GM21381 (cell line): ENCODE measurements at regions not wholly inside any gene's neighbourhood (a gene's known extent, or its start where the extent isn't known, plus 50 kb on each side); places are given as distances from the start of the nearest gene placed in this dataset.

Source experiments
- ATAC-seq: cut with Tn5 transposase; IDR thresholded peaks from one replicate; pipeline ENCODE4 v1.9.1; 2021; ENCODE audit warnings: mild to moderate bottlenecking, moderate library complexity; ENCODE audit not compliant: unreplicated experiment

DNA sequence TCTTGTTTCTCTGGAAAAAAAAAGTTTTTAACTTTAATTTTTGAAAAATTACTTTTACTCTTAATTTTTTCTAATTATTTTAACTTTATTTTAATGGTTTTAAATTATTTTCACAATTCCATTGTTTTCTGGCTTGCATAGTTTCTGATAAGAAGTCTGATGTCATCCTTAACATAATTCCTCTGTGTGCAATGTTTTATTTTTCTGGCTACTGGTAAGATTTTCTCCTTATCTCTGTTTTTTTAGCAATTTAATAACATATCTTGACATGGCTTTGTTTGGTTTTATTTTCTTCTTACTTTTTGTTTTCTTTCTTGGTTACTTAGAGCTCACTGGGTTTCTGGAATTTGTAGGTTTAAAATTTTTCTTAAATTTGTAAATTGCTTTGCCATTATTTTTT lies 114.8 kb downstream of the TBXT start:
- no peak for ATAC-seq

DNA sequence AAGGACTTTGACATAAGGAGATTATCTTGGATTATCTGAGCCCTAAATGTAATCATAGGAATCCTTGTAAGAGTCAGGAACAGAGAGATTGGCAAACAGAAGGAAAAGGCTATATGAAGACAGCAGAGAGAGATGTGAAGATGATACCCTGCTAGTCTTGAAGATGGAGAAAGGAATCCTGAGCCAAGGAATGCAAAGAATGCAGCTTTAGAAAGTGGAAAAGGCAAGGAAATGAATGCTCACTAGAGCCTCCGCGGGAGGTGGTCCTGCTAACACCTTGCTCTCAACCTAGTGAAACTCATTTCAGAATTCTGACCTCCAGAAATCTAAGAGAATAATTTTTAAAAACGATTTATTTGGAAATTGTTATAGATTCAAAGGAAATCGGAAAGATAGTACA lies 117.1 kb downstream of the TBXT start:
- ATAC-seq: no peak

DNA sequence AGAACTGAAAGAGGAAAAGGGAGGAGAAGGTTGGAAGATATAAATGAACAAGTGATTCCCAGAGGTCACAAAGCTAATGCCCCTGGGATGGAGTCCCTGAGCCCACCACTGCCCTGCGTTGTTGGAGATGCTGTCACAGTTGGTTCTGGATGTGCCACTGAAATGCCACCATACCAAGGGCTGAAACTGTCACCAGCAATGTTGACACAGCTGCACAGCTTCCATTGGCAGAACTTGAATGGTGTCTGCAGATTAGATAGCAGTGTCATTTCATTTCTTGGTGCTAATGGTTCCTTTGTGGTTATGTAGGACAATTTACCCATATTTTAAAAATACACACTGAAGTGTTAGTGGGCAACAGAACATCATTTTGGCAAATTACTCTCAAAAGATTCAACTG lies 120.7 kb downstream of the TBXT start:
- no peak for ATAC-seq

DNA sequence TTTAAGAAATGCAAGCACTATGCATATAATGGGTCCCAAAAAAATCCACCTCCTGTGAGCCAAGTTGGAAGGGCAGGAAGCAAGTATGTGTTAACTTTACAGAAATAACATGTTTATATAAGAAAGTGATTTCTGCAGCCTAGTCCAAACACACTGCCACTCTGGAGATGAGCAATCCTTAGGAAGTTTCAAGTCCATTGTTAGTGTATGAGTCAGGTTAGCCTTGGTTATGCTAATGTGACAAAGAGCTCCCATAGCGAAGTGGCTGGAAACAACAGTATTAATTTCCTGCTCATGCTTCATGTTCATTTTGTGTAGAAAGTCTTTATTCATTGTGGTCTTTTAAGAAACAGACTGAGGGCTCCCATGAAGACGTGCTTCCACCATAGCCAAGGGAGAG lies 121.4 kb downstream of the TBXT start:
- no peak for ATAC-seq

DNA sequence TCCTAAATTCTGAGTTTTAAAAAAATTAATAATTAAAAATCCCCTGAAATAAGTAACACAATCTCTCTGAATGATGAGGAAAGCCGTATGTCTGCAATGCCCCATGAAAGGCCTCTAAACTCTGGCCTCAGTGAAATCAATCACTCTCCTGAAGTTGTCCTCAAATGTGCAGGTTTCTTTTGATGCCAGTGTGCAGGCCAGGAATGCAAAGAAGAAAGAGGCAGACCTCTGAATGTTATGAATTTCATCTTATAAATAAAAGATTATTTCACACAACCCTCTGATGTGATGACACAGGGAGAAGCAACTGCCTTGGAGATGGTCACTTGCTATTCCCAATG lies 121.8 kb downstream of the TBXT start:
- no peak for ATAC-seq

DNA sequence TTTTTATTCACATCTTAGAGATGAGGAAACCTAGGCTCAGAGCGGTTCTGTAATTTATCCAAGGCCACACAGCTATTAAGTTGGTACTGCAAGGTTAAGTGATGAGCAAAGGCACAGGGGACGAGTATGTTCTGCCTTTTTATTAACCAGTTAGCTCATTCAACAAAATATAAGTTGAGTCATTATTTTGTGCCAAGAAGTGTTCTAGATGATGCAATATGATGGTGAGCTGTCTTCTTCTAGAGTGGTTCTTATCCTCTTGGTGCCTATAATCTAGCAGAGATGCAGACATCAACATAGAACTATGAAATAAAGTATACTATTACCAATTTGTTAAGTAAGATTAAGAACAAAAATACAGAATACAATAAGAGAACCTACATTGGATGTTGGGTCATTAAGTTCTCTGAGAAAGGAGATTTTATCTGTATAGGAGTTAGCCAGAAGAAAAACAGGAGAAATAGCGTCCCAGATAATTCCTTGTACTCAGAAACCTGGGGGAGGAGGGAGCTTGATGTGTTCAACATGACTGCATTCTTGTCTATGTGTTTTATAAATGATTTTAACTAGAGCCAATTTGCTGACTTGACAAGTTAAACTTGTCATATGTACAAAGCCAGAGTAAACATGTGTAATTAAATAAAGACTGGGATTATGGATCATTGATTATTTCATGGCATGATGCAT lies 122.3 kb downstream of the TBXT start:
- ATAC-seq: no peak

DNA sequence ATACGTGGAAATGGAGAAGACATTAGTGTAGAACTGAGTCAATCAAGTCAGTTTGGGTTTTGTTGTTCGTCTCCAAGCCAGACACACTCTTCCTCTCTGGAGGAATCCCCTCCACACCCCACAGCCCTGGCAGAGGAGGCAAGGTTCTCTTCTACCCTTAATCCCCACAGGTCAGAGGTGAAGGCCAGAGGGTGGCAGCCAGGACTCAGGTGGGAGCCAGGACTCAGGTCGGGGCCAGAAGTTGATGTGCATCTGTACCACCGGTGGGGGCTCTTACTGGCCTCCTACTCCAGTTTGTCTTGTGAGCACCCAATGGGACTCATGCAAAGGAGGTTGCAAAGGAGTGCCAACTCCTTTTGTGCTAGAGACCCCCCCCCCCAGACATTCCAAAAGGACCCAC lies 126.4 kb downstream of the TBXT start:
- ATAC-seq: no peak

DNA sequence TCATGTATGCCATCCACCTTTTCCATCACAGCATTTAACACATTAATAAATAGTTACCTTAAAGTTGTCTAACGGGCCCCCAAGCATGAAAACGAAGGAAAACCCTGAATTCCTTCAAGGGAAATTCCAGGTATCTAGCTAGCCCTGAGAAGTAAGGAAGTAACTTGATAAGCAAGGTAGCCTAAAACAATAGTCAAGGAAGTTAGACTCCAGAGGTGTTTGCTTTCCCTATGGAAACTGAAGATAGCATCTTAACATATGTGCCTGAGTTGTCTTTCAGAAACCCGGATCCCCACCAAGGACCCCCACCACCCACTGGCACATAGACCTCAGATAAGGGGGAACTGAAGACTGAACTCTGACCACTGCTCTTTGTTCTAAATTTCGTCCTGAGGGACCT lies 127.4 kb downstream of the TBXT start:
- no peak for ATAC-seq

DNA sequence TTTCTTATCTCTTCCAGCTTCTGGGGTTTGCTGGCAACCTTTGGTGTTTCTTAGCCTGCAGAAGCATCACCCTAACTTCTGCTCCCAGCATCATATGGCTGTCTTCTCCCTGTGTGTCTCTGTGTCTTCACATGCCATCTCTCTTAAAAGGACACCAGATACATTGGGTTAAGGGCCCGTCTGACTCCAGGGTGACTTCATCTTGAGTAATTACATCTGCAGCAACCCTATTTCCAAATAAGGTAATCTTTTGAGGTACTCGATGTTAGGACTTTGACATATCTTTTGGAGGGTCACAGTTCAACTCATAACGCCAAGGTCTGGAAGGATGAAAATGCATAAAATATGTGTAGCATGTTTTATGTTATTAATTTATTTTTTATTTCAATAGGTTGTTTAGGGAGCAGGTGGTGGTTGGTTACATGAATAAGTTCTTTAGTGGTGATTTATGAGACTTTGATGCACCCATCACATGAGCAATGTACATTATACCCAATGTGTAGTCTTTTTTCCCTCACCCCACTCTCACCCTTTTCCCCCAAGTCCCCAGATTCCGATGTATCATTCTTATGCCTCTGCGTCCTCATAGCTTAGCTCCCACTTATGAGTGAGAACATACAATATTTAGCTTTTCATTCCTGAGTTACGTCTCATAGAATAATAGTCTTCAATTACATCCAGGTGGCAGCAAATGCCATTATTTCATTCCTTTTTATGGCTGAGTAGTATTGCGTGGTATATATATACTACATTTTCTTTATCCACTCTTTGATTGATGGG lies 131.1 kb downstream of the TBXT start:
- no peak for ATAC-seq

DNA sequence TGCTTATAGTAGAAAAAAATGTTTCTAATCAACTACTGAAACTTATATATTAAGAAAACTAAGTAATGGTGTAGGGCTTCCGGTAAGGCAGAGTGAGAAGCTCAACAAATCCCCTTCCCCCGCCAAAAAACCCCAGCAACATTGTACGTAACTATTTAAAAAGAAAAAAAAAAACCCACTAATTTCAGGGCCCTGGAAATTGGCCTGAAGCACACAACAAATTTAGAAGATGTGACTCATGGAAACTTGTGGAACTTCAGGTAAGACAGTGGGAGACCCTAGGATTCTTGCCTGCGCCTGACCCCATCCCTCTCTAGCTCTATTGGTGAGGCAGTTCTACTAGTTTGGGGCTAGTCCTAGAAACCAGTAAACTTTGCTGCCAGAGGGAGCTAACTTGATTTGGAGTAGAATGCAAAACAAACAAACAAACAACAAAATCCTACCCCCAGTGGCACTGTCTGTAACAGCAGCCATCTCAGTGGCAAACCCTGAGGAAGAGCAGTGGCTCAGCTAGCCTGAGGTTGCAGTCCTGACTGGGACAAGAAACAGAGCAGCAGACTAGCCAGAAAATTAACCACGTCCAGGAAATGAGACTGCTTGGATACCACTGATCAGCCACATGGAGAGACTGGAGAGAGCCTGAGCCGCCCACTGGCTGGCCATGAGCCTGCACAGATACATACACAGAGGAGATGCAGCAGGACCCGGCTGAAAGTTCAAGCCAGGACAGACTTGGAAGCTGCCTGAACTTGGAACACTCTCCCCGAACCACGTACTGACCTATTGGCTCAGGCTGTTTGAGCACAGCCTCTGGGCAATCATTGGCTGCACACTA lies 135.1 kb downstream of the TBXT start:
- peak; percentile 55 for ATAC-seq

DNA sequence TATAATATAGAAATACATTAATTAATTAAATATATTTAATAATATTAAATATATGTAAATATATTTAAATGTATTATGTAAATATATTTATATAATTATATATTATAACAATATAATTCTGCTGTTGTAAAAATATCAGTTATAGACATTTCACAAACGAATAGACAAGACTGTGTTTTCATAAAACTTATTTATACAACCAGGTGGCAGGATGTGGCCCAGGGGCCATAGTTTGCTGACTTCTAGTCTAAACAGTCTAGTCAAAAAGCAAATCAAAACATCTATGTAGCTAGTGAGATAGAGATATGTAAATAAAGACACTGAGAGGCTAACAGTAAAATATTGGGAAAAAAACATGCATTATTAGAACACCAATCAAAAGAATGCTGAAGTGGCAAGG lies 136.4 kb downstream of the TBXT start:
- ATAC-seq: no peak

DNA sequence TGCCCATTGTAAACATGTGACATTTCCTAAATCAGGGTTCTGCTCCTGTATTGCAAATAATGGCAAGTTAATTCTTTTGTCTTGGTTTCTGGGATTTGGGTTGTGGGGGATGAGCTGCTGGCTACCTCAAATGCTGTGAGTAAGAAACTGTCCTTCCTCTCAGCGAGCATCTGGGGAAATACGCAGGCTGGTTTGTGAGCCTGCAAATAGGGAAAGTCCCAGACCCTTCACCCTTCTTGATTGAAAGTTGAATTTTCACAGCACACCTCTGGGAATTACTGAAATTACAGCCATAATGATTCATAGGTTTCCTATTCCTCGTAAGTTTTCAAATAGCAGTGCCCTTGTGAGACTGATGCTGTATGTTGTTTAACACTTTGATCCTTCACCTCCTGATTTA lies 138.1 kb downstream of the TBXT start:
- peak; percentile 58 for ATAC-seq

DNA sequence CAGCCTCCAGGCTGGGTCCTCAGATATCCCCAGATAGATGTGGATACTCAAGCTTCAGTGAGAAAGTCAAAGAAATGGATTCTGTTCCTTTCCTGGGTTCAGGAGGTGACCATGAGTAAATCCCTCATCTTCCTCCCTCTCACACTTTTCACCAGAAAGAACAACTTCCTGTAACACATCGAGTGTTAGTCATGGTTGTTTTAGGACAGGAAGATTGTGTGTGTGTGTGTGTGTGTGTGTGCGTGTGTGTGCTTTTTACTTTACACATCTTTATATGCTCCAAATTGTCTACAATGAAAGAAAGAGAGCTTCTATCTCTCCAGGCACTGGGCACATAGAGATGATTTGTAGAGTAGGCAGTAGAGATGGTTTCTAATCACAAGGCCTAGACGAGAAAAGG lies 139.9 kb downstream of the TBXT start:
- no peak for ATAC-seq

DNA sequence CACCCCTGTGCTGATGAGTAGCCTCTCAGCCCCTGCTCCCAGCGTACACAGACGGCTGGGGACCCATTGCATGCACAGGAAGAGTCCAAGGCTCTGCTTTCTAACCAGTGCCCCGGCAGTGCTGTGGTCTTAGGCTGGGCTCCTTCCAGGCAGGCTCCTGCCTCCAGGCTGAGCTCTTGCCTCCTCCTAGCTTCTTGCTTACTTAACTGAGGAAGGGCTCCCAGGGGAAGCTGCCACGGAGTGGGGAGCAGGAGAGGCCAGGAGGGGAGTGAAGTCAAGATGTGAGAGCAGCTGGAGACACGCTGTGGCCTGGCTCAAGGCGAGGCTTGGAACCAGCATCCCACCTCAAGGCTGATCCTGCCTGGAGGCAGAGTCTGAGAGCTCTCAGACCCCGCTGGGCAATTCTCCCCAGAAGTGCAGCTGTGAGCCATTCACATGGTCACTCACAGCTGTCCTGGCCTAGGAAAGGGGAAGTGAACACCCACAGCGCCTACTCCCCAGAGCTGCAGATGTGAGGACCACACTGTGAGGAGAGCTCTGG lies 141.0 kb downstream of the TBXT start:
- no peak for ATAC-seq

DNA sequence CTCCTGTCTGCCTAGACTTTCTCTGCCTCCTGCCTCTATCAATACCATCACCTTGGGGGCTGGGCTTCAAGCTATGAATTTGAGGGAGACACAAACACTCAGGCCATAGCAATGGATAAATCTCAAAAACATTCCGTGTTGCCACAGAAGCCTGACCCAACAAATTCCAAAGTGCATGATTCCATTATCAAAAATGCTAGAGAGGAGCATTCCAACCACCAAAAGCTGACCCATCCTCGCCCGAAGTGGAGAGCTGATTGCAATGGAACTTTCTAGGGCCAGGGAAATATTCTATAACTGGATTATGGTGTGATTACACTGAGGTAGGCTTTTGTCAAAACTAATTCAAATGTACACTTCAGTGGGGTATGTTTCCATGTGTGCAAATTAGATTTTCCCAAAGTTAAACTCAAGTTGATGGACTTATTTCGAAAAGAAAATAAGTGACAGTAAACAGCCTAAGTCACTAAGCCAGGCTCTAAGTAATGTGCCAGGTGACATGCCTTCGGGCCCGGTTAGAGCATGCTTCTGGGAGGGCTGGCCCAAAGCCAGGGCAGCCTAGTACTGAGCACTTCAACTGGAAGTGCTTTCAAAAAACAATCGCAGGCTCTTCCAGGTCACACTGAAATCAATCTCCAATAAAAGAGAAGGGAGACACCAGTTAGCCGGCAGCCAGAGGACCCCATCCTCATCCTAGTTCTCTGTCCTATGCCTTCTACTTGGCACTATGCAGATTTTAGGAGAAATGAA lies 142.3 kb downstream of the TBXT start:
- no peak for ATAC-seq

DNA sequence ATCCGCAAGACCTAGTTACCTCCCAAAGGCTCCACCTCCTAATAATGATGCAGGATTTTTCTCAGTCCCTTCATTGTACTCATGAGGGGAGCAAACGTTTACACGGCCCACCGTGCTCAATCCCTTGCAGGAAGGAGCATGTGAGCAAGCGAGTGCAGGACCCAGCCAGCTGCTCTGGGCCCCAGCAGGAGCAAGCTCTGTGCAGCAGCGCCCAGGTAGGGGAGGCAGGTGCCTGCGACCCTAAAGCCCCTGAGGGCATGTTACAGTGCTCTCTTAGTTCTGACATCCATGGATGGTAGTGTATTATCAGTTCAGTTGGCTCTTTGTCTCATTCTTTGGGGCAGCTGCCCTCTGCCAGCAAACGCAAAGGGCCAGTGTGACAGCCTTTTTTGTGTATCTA lies 143.4 kb downstream of the TBXT start:
- ATAC-seq: no peak

DNA sequence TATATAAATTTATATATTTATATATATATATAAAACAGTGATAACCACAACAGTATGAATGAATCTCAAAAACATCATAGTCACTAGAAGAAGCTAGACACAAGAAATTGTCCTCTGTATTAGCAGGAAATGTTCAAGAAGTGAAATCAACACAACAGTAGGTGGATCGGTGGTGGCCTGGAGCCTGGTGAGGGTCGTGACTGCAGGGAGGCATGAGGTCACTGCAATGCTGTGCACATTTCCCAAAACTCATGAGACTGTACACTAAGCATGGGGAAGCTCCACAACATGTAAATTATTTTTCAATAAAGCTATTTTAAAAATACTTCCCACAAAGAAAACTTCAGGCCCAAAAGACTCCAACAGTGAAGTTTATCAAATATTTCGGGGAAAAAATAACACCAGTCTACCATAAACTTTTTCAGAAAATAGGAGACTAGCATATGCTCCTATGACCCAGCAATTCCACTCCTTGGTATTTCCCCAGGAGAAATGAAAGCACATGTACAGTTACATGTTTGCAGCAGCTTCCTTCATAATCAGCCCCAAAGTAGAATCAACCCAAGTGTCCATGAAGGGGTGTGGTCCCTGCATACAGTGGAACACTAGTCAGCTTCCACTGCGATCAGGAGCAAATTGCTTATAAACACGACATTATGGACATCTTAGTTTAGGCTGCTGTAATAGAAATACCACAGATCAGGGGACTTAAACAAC lies 144.2 kb downstream of the TBXT start:
- no peak for ATAC-seq

DNA sequence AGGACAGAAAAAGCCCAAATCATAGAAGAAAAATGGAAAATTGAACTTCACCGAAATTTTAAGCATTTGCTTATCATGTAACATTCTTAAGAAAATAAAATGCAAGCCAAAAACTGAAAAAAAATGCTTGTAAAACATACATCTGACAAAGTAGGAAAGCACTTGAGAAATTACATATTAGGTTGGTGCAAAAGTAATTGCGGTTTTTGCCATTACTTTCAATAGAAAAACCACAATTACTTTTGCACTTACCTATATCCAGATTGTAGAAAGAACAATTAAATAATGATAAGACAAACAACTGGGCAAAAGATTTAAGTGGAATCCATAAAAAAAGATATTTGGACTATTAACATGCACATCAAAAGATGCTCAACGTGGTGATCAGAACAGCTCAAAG lies 146.2 kb downstream of the TBXT start:
- ATAC-seq: no peak

DNA sequence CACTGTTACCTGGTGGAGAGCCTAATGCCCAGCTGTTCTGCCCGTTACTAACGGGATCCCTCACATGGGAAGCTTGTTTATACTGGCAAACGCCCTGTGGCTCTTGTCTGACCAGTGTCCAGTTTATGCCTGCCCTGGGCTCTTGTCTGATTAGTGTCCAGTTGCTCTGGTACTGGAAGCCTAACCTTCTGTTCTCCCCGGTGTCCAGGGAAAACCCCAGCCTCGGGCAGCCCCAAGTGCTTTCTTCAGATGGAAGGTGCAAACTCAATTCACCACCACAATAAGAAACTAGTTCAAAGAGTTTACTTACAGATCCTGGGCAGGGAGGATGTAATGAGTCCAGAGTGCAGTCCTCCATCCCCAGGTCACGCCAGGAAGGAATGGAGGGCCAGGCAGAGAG lies 148.4 kb downstream of the TBXT start:
- ATAC-seq: no peak

DNA sequence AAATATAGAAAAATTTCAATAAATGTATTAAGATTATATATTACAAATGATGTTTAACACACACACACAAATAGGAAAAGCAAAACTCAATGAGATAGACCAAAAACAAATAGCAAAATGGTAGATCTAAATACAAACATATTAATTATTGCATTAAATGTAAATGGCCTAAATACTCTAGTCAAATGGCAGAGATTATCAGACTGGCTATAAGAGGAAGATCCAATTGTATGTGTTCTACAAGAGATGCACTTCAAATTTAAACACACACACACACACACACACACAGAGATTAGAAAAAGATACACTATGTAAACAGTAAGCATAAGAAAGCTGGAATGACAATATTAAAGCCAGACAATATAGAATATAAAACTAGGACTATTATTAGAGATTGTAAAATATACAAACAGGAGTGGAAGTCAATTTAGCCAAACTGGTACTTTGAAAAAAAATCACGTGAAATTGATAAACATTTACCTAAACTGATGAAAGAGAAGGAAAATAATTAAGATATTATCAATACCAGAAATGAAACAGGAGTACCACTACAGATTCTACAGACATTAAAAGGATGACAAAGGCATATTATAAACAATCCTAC lies 150.5 kb downstream of the TBXT start:
- ATAC-seq: no peak
